Activated naive CD8-positive, alpha-beta T cell treated with anti-CD3 and anti-CD28 coated beads, Interleukin-2, amount 50 U/mL, for 24 hours (primary cell): ENCODE measurements at regions not wholly inside any gene's neighbourhood (a gene's known extent, or its start where the extent isn't known, plus 50 kb on each side); places are given as distances from the start of the nearest gene placed in this dataset.
A peak's percentile ranks its signal among the peaks of the same experiment; 100 is the strongest.

Source experiments
- ATAC-seq: fragments of 150-1000 bp; cut with Tn5 transposase; one replicate; pipeline ENCODE4 v1.10.0; 2021
- DNase-seq: peaks from one replicate; pipeline ENCODE4 v3.0.0; 2021
- H3K27ac Mint-ChIP-seq: one replicate; pipeline ENCODE4 v1.8.0; 2021; ENCODE audit warnings: mild to moderate bottlenecking, mixed read lengths
- H3K27me3 Mint-ChIP-seq: one replicate; pipeline ENCODE4 v1.8.0; 2021; ENCODE audit warnings: mixed read lengths
- H3K36me3 Mint-ChIP-seq: one replicate; pipeline ENCODE4 v1.8.0; 2021; ENCODE audit warnings: low read depth, mixed read lengths
- H3K4me1 Mint-ChIP-seq: one replicate; pipeline ENCODE4 v1.8.0; 2021; ENCODE audit warnings: mixed read lengths
- H3K4me3 Mint-ChIP-seq: one replicate; pipeline ENCODE4 v1.8.0; 2021; ENCODE audit warnings: mild to moderate bottlenecking, moderate library complexity, mixed read lengths
- H3K9me3 Mint-ChIP-seq: one replicate; pipeline ENCODE4 v1.8.0; 2021; ENCODE audit warnings: mixed read lengths

GRCh38 chr14:36083317-36083716, 93.2 kb downstream of the PTCSC3 start:
- peaks cover 11% of the 10 kb centered on the region for H3K27me3 Mint-ChIP-seq
- H3K4me1 Mint-ChIP-seq, result no peaks in the 10 kb centered on the region
- H3K4me3 Mint-ChIP-seq, result no peak overlapping the region
- H3K27ac Mint-ChIP-seq, result no peak overlapping the region
- DNase-seq (no peak), ATAC-seq (no peak)
- no peaks in the 10 kb centered on the region for H3K36me3 Mint-ChIP-seq
- peaks cover 6% of the 10 kb centered on the region for H3K9me3 Mint-ChIP-seq

GRCh38 chr14:36078080-36078479, 98.4 kb downstream of the PTCSC3 start:
- H3K27ac Mint-ChIP-seq, result no peak overlapping the region
- H3K9me3 Mint-ChIP-seq, result peaks cover 12% of the 10 kb centered on the region
- H3K4me3 Mint-ChIP-seq, result no peak overlapping the region
- H3K27me3 Mint-ChIP-seq, result peaks cover 24% of the 10 kb centered on the region
- no peak for ATAC-seq
- H3K36me3 Mint-ChIP-seq, result no peaks in the 10 kb centered on the region
- no peaks in the 10 kb centered on the region for H3K4me1 Mint-ChIP-seq
- no peak for DNase-seq

GRCh38 chr14:36076197-36076596, 100.3 kb downstream of the PTCSC3 start:
- Mint-ChIP-seq H3K4me3 (no peak overlapping the region), H3K27ac (no peak overlapping the region)

GRCh38 chr14:36075203-36075602, 101.3 kb downstream of the PTCSC3 start:
- ATAC-seq (no peak), DNase-seq (no peak)
- Mint-ChIP-seq H3K4me3 (no peak overlapping the region), H3K27ac (no peak overlapping the region), H3K4me1 (no peaks in the 10 kb centered on the region), H3K36me3 (no peaks in the 10 kb centered on the region), H3K9me3 (peaks cover 12% of the 10 kb centered on the region), H3K27me3 (peaks cover 33% of the 10 kb centered on the region)

More at GRCh38 chr14:36076197-36076596, 100.3 kb downstream of the PTCSC3 start:
- Mint-ChIP-seq H3K9me3 (peaks cover 12% of the 10 kb centered on the region), H3K27me3 (peaks cover 29% of the 10 kb centered on the region), H3K36me3 (no peaks in the 10 kb centered on the region), H3K4me1 (no peaks in the 10 kb centered on the region)
- no peak for ATAC-seq
- DNase-seq, result no peak

- no peak overlapping the region for H3K4me3 Mint-ChIP-seq
- no peaks in the 10 kb centered on the region for H3K4me1 Mint-ChIP-seq
- peaks cover 22% of the 10 kb centered on the region for H3K27me3 Mint-ChIP-seq
Measured at GRCh38 chr14:36070720-36071043, 105.8 kb downstream of the PTCSC3 start.

GRCh38 chr14:36070031-36070719, 106.3 kb downstream of the PTCSC3 start:
- no peak overlapping the region for H3K27ac Mint-ChIP-seq
- H3K4me1 Mint-ChIP-seq, result no peaks in the 10 kb centered on the region
- DNase-seq (peak; percentile 41), ATAC-seq (peak; percentile 62)
- peaks cover 19% of the 10 kb centered on the region for H3K27me3 Mint-ChIP-seq
- H3K36me3 Mint-ChIP-seq, result no peaks in the 10 kb centered on the region
- H3K9me3 Mint-ChIP-seq, result no peaks in the 10 kb centered on the region
- no peak overlapping the region for H3K4me3 Mint-ChIP-seq

More at GRCh38 chr14:36070720-36071043, 105.8 kb downstream of the PTCSC3 start:
- no peak for DNase-seq
- Mint-ChIP-seq H3K27ac (no peak overlapping the region), H3K9me3 (no peaks in the 10 kb centered on the region), H3K36me3 (no peaks in the 10 kb centered on the region)
- no peak for ATAC-seq

- Mint-ChIP-seq H3K36me3 (no peaks in the 10 kb centered on the region), H3K4me1 (no peaks in the 10 kb centered on the region), H3K27ac (no peak overlapping the region), H3K27me3 (peaks cover 18% of the 10 kb centered on the region), H3K9me3 (no peaks in the 10 kb centered on the region), H3K4me3 (no peak overlapping the region)
- ATAC-seq, result peak; percentile 51
- DNase-seq, result peak; percentile 20
Measured at GRCh38 chr14:36069535-36069900, 107.0 kb downstream of the PTCSC3 start.

- H3K9me3 Mint-ChIP-seq, result no peaks in the 10 kb centered on the region
- peaks cover 18% of the 10 kb centered on the region for H3K27me3 Mint-ChIP-seq
- ATAC-seq (no peak), DNase-seq (no peak)
- no peaks in the 10 kb centered on the region for H3K4me1 Mint-ChIP-seq
- no peaks in the 10 kb centered on the region for H3K36me3 Mint-ChIP-seq
- no peak overlapping the region for H3K4me3 Mint-ChIP-seq
- H3K27ac Mint-ChIP-seq, result no peak overlapping the region
Measured at GRCh38 chr14:36068777-36069534, 107.6 kb downstream of the PTCSC3 start.

GRCh38 chr14:36067428-36068187, 108.9 kb downstream of the PTCSC3 start:
- ATAC-seq (no peak), DNase-seq (no peak)
- Mint-ChIP-seq H3K4me1 (no peaks in the 10 kb centered on the region), H3K36me3 (no peaks in the 10 kb centered on the region), H3K27ac (no peak overlapping the region), H3K4me3 (no peak overlapping the region), H3K9me3 (no peaks in the 10 kb centered on the region), H3K27me3 (peaks cover 20% of the 10 kb centered on the region)

- Mint-ChIP-seq H3K27ac (no peak overlapping the region), H3K4me3 (no peak overlapping the region), H3K36me3 (no peaks in the 10 kb centered on the region), H3K27me3 (peaks cover 17% of the 10 kb centered on the region), H3K9me3 (no peaks in the 10 kb centered on the region), H3K4me1 (no peaks in the 10 kb centered on the region)
- DNase-seq, result no peak
- no peak for ATAC-seq
Measured at GRCh38 chr14:36066636-36067035, 109.9 kb downstream of the PTCSC3 start.

- Mint-ChIP-seq H3K9me3 (no peaks in the 10 kb centered on the region), H3K4me3 (no peak overlapping the region), H3K36me3 (no peaks in the 10 kb centered on the region), H3K27me3 (peaks cover 14% of the 10 kb centered on the region), H3K27ac (no peak overlapping the region), H3K4me1 (no peaks in the 10 kb centered on the region)
- ATAC-seq (no peak), DNase-seq (no peak)
Measured at GRCh38 chr14:36065831-36066230, 110.7 kb downstream of the PTCSC3 start.

- no peak overlapping the region for H3K27ac Mint-ChIP-seq
- H3K4me3 Mint-ChIP-seq, result no peak overlapping the region
- ATAC-seq (no peak), DNase-seq (no peak)
- no peaks in the 10 kb centered on the region for H3K36me3 Mint-ChIP-seq
- H3K9me3 Mint-ChIP-seq, result no peaks in the 10 kb centered on the region
- peaks cover 4% of the 10 kb centered on the region for H3K27me3 Mint-ChIP-seq
- no peaks in the 10 kb centered on the region for H3K4me1 Mint-ChIP-seq
Measured at GRCh38 chr14:36059531-36059930, 117.0 kb downstream of the PTCSC3 start.

- Mint-ChIP-seq H3K27ac (no peak overlapping the region), H3K27me3 (peaks cover 3% of the 10 kb centered on the region)
Measured at GRCh38 chr14:36057452-36058116, 118.9 kb downstream of the PTCSC3 start.

GRCh38 chr14:36056845-36057244, 119.7 kb downstream of the PTCSC3 start:
- DNase-seq (no peak), ATAC-seq (no peak)
- H3K9me3 Mint-ChIP-seq, result no peaks in the 10 kb centered on the region
- H3K4me3 Mint-ChIP-seq, result no peak overlapping the region
- H3K4me1 Mint-ChIP-seq, result no peaks in the 10 kb centered on the region
- H3K27ac Mint-ChIP-seq, result no peak overlapping the region
- peaks cover 3% of the 10 kb centered on the region for H3K27me3 Mint-ChIP-seq
- H3K36me3 Mint-ChIP-seq, result no peaks in the 10 kb centered on the region

More at GRCh38 chr14:36057452-36058116, 118.9 kb downstream of the PTCSC3 start:
- DNase-seq (no peak), ATAC-seq (no peak)
- H3K36me3 Mint-ChIP-seq, result no peaks in the 10 kb centered on the region
- H3K4me3 Mint-ChIP-seq, result no peak overlapping the region
- H3K4me1 Mint-ChIP-seq, result no peaks in the 10 kb centered on the region
- H3K9me3 Mint-ChIP-seq, result no peaks in the 10 kb centered on the region
